ENCODE measurements at regions not wholly inside any gene's neighbourhood (a gene's known extent, or its start where the extent isn't known, plus 50 kb on each side); places are given as distances from the start of the nearest gene placed in this dataset.
"Not testable (repeated sequence)": the region's sequence is repeated elsewhere in the genome, so short reads cannot be mapped to it uniquely, and the experiment has no call there.

DNA sequence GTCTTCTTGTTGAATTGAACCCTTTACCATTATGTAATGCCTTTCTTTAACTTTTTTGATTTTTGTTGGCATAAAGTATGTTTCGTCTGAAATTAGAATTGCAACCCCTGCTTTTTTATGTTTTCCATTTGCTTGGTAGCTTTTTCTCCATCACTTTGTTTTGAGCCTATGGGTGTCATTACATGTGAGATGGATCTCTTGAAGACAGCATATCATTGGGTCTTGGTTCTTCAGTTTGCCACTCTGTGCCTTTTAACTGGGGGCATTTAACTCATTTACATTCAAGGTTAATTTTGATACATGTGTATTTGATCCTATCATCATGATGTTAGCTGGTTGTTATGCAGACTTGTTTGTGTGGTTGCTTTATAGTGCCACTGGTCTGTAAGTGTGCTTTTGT is 489.4 kb upstream of the TNP1 start:
- H3K9me3 ChIP-seq, result no peaks in the 10 kb centered on the region
- DNase-seq (ENCODE audit: low spot score), result no peak
- no peak overlapping the region for H3K4me3 ChIP-seq
- no peak overlapping the region for H3K27ac ChIP-seq
- H3K36me3 ChIP-seq, result no peaks in the 10 kb centered on the region
- no peaks in the 10 kb centered on the region for H3K27me3 ChIP-seq (replicated peaks; ENCODE audit: insufficient read depth)
- no peaks in the 10 kb centered on the region for H3K4me1 ChIP-seq (replicated peaks)
- no peak for TF ChIP-seq POLR2AphosphoS5 (IDR thresholded peaks at IDR 0.05)
- no peak for TF ChIP-seq CTCF (IDR thresholded peaks at IDR 0.05)
- TF ChIP-seq POLR2A (IDR thresholded peaks at IDR 0.05), result no peak
- 0% methylated on average over 1 of the region's 1 CpG for whole genome bisulfite sequencing
- intact Hi-C loops (cut with DNase I), result no loop called here

DNA sequence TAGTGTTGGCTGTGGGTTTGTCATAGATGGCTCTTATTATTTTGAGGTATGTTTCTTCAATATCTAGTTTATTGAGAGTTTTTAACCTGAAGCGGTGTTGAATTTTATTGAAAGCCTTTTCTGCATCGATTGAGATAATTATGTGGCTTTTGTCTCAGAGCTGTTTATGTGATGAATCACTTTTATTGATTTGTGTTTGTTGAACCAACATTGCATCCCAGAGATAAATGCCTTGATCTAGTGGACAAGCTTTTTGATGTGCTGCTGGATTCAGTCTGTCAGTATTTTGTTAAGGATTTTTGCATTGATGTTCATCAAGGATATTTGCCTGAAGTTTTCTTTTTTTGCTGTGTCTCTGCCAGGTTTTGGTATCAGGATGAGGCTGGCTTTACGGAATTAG is 487.8 kb upstream of the TNP1 start:
- H3K9me3 ChIP-seq; H3K27ac ChIP-seq; H3K4me3 ChIP-seq; H3K27me3 ChIP-seq (replicated peaks; ENCODE audit: insufficient read depth); intact Hi-C loops (cut with DNase I); DNase-seq (ENCODE audit: low spot score); H3K36me3 ChIP-seq; H3K4me1 ChIP-seq (replicated peaks): not testable (repeated sequence)
- WGBS, result 20% methylated on average over 3 of the region's 3 CpGs

- H3K4me3 ChIP-seq; H3K36me3 ChIP-seq; H3K9me3 ChIP-seq; intact Hi-C loops (cut with DNase I); H3K27ac ChIP-seq; H3K27me3 ChIP-seq (replicated peaks; ENCODE audit: insufficient read depth); DNase-seq (ENCODE audit: low spot score); H3K4me1 ChIP-seq (replicated peaks): not testable (repeated sequence)
- 62% methylated on average over 1 of the region's 1 CpG for WGBS
These were observed 486.2 kb upstream of the TNP1 start for GRCh38 chr2:217346043-217346442.

DNA sequence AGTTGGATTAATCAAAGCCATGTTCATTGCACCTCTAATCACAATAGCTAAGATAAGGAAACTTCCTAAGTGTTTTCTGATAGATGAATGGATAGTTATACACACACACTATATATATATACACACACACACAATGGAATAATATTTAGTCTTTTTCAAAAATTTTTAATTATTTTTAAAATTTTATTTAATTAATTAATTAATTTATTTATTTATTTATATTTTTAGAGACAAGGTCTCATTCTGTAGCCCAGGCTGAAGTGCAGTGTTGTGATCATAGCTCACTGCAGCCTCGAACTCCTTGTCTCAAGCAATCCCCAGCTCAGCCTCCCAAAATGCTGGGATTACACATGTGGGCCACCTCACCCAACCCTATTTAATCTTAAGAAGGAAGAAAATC is 481.0 kb upstream of the TNP1 start:
- DNase-seq (ENCODE audit: low spot score), result no peak
- TF ChIP-seq POLR2A (IDR thresholded peaks at IDR 0.05) (no peak), CTCF (IDR thresholded peaks at IDR 0.05) (no peak), POLR2AphosphoS5 (IDR thresholded peaks at IDR 0.05) (no peak)
- H3K4me1 ChIP-seq (replicated peaks), result peaks cover 2% of the 10 kb centered on the region
- no peak overlapping the region for H3K4me3 ChIP-seq
- intact Hi-C loops (cut with DNase I), result no loop called here
- H3K27ac ChIP-seq, result no peak overlapping the region
- 90% methylated on average over 1 of the region's 1 CpG for WGBS
- no peaks in the 10 kb centered on the region for H3K27me3 ChIP-seq (replicated peaks; ENCODE audit: insufficient read depth)
- no peaks in the 10 kb centered on the region for H3K36me3 ChIP-seq
- no peaks in the 10 kb centered on the region for H3K9me3 ChIP-seq

- intact Hi-C loops (cut with DNase I), result no loop called here
- Histone ChIP-seq H3K27me3 (replicated peaks; ENCODE audit: insufficient read depth) (no peaks in the 10 kb centered on the region), H3K4me1 (replicated peaks) (peaks cover 2% of the 10 kb centered on the region), H3K9me3 (no peaks in the 10 kb centered on the region), H3K4me3 (no peak overlapping the region), H3K27ac (no peak overlapping the region), H3K36me3 (no peaks in the 10 kb centered on the region)
- no peak for TF ChIP-seq POLR2AphosphoS5 (IDR thresholded peaks at IDR 0.05)
- TF ChIP-seq POLR2A (IDR thresholded peaks at IDR 0.05), result no peak
- TF ChIP-seq CTCF (IDR thresholded peaks at IDR 0.05), result no peak
- DNase-seq (ENCODE audit: low spot score), result no peak
These were observed 480.3 kb upstream of the TNP1 start for GRCh38 chr2:217340176-217340575.

- WGBS, result 97% methylated on average over 5 of the region's 5 CpGs
- DNase-seq (ENCODE audit: low spot score), result no peak
- TF ChIP-seq POLR2A (IDR thresholded peaks at IDR 0.05), result no peak
- TF ChIP-seq CTCF (IDR thresholded peaks at IDR 0.05), result no peak
- no peak for TF ChIP-seq POLR2AphosphoS5 (IDR thresholded peaks at IDR 0.05)
- Histone ChIP-seq H3K27ac (no peak overlapping the region), H3K4me1 (replicated peaks) (peaks cover 2% of the 10 kb centered on the region), H3K9me3 (no peaks in the 10 kb centered on the region), H3K4me3 (no peak overlapping the region), H3K27me3 (replicated peaks; ENCODE audit: insufficient read depth) (no peaks in the 10 kb centered on the region), H3K36me3 (no peaks in the 10 kb centered on the region)
- intact Hi-C loops (cut with DNase I), result no loop called here
These were observed 479.9 kb upstream of the TNP1 start for GRCh38 chr2:217339753-217340152.

Data from prostate gland (tissue), 2 donors.